GM18498 (cell line): ENCODE measurements at regions not wholly inside any gene's neighbourhood (a gene's known extent, or its start where the extent isn't known, plus 50 kb on each side); places are given as distances from the start of the nearest gene placed in this dataset.

Source experiments
- ATAC-seq: cut with Tn5 transposase; IDR thresholded peaks from one replicate; pipeline ENCODE4 v1.9.1; 2021; ENCODE audit warnings: mild to moderate bottlenecking, moderate library complexity; ENCODE audit not compliant: unreplicated experiment

- ATAC-seq, result no peak
These were observed 84.3 kb upstream of the PRDM11 start for GRCh38 chr11:45062115-45062514.

GRCh38 chr11:45062974-45063635 lies 83.3 kb upstream of the PRDM11 start:
- no peak for ATAC-seq

DNA sequence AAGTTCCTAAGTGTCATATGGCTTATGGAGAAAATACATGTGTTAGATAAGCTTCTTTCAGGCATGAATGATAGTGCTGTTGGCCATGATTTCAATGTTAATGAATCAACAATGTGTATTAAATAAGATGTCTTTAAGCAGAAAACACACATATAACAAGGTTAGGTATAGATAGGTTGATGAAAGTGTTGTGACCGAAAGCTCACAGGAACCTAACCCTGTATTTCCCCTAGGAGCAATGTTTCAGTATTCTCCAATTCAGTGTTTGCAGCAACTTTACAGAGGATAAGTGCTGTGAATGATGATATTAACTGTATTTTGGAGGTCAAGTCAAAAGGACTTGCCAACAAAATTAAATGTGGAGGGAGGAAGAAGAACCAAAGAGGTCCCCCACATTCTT lies 82.8 kb upstream of the PRDM11 start:
- no peak for ATAC-seq

- no peak for ATAC-seq
These were observed 78.5 kb upstream of the PRDM11 start for GRCh38 chr11:45067966-45068365.

DNA sequence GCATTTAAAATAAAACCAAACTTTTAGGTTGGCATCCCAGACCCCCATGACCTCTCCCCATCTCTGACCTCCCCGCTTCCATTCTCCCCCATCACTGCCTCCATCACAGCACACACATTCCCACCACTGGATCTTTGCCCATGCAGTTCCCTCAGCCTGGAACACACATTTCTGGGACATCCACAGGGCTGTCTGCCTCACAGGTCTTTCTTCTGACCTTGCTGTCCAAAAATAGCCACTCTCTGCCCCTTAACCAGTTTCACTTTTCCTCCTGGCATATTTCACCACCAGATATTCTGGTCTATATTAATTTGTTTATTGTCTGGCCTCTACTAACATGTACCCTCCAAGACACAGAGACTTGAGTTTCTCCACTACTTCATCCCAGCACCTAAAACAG lies 75.2 kb upstream of the PRDM11 start:
- no peak for ATAC-seq

DNA sequence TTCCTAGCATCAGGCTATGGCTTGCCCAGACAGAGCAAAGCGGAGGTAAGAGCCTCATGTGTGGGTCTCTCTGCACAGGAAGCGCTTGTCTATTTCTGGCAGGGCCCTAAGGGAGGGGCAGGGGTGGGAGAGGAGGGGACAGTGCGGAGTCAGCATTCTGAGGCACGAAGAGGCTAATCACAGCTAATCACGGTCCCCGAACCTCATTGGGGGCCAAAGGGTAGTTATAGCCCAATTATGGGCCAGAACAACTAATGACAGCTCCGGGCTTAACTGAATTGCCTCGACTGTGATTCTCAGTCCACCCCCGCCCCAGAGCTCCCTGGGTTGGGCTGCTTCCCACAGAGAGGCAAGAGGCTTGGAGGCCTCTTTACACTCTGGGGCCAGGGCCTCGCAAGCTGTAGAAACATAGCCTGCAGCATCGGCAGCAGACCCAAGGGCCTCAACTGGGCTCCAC lies 72.7 kb upstream of the PRDM11 start:
- ATAC-seq, result no peak

GRCh38 chr11:45075519-45075918 lies 70.9 kb upstream of the PRDM11 start:
- no peak for ATAC-seq

DNA sequence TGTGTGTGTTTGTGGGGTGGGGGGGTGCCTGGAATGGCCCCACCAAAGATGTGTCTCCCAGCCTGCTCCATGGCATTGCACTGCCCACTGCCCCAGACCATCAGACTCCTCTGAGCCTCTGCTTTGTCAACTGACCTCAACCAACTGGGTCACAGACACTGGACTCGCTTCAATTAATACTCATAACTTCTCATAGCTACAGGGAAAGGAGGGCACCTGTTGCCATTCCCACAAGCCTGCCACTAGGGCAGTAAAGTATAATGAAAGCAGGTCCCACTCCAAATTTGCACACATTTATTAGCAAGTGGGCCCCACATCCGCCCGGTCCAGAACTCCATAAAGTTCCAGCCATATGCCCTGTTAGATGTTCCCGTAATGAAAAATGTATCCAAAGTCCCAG lies 70.5 kb upstream of the PRDM11 start:
- no peak for ATAC-seq

- ATAC-seq, result no peak
These were observed 69.7 kb upstream of the PRDM11 start for GRCh38 chr11:45076761-45077160.

DNA sequence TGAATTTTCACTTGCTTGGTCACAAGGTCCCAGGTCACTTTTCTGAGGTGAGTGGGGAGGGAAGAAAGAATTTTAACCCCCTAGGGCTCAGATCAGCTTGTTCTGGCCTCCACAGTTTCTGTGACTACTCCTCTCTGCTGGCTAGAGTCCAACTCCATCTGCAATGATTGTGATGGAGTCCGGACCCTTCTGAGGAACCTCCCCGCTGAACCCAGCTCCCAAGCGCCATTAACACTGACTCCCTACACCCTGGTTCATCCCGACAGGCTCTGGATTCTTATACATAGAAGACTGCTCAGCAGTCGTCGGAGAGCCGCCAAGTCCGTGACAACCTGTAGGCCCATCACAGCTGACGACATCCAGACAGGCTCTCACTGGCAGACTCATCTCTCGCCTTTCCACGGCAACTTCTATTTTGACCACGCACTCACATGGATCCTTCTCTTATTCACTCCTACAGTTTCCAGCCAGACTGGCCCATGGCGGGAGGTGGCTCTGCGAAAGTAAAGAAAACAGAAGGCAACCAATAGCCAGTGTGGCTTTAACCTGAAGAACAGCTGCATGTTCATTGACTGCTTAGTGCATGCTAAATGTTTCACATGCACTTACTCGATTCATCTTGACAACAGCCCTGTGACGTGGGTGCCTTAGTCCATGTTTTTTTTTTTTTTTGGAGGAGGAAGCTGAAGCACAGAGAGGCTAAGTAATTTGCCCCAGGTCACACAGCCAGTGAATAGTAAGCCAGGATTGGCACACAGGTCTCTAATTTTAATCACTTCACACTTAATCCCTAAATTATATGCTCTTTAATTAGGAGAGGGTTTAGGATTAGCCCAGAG lies 68.0 kb upstream of the PRDM11 start:
- no peak for ATAC-seq

GRCh38 chr11:45079075-45079444 lies 67.4 kb upstream of the PRDM11 start:
- no peak for ATAC-seq

DNA sequence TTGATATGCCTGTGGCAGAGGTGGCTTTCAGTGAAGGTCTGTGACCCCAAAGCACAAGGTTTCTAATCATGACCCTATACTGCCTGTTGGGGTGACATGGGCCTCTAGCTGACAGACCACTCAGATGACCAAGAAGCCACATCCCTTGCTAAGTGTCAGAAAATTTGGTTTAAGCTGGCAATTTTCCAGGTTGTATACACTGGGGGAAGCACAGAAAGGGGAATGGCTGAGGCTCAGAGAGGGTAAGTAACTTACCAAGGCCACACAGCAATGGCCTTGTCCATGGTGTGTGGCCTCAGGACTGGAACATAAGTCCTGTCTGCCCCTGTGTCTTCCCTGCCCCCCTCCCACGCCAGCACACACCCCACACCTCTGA lies 66.9 kb upstream of the PRDM11 start:
- ATAC-seq, result no peak

GRCh38 chr11:45079943-45080719 lies 66.3 kb upstream of the PRDM11 start:
- ATAC-seq, result peak; percentile 58

GRCh38 chr11:45082744-45083543 lies 63.5 kb upstream of the PRDM11 start:
- no peak for ATAC-seq

DNA sequence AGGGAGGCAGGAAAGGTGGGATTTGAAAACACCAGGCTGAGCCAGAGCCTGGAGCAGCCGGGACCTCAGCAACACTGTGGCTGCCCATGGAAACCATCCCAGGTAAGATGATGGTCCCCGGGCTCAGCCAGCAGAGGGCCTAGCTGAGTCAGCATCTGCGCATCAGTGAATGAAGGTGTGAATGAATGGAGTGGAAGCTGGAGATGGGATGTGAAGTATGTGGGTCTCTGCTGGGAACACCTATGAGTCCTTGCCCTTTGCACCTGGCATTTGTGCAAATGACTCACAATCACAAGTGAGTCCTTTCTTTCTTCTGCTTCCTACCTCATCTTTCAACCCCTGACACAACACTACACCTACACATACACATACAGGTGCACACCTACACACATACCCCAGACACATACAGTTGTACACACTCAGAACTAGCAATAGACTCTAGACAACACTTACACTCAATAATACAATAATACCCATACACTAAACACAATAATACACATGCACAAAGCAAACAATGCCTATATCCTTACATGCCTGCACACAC lies 62.8 kb upstream of the PRDM11 start:
- no peak for ATAC-seq

DNA sequence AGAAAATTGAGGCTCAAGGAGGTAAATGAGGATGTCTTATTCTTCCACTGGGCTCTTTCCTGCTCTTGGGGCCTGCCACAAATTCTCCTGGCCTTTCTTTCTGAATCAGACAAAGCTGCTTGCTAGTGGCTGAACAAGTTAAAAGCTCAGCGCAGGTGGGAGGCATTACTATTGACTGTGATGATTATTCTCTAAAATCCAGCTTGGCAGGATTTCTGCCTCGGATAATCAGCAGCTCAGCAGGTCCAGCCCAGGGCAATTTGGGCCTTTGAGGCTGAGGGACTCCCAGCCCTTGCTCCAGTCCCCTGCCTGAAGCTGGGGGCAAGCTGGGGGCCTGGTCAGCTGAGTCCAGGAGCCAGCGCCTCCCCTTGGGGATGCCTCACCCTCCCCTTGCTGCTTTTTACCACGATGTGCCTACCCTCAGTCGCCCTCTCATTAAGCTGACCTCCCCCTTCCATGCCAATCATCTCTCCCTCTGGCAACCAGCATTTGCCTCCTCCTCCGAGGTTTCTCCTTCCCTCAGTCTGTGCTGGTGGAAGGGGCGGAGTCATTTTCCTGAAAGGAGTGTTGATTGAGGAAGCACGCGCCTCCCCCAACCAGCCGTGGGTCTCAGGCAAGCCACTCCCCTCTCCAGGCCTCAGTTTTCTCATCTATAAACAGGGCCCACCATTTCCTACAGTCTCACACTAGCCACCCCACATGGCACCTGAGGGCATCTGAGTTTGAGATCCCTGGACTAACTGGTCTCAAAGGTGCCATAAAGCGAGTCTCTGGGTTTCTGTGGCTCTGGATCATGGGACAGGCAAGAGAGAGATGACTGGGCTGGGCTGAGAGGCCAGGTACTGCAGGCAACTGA lies 60.6 kb upstream of the PRDM11 start:
- no peak for ATAC-seq

- no peak for ATAC-seq
These were observed 59.9 kb upstream of the PRDM11 start for GRCh38 chr11:45086526-45086925.

DNA sequence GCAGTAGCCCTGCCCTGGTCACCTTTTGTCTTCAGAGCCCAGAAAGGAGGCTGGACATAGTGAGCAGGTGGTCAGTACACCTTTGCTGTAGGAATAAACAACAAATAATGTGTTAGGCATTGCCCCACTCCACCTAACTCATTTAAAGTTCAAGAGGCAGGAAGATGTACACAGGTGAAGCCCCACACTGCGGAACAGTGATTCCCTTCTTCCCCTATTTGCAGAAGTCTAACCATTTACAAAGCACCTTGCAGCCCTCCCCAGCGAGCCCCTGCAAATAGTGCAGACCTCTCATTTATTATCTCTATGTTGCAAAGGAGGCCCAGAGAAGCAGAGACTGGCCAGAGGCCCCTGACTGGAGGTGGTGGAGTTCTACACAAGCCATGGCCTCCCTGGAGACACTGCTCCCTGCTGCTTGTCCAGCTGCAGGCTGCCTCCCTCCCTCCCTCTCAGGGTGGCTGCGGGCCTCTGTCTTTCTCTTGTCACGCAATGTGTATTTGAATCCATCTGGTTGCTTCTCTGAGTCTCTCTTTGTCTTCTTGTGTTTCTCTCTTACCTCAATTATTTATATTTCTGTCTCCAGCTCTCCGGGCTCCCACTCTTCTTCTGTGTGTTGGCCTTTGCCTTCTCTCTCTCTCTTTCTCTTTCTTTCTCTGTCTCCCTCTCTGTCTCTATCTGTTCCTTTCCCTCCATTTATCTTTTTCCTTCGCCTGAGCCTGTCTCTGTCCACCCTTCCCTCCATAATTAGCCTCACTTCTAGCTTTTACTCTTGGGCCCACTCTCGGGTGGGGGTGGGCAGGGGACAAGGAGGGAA lies 59.1 kb upstream of the PRDM11 start:
- no peak for ATAC-seq

DNA sequence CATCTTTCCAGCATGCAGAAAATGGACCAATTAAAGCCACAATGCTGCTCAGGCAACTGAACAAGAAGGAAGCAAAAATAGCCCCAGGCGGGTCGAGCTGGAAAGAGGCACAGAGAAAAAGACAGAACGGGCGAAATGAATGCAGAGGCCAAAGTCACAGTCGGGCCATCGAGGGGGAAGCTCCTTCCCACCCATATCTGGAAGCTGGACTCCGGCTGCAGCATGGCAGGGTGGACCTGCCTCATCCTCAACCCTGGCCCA lies 58.6 kb upstream of the PRDM11 start:
- no peak for ATAC-seq
